CD4-positive, alpha-beta T cell treated with Interleukin-17A for 4 hours (primary cell): ENCODE measurements at regions not wholly inside any gene's neighbourhood (a gene's known extent, or its start where the extent isn't known, plus 50 kb on each side); places are given as distances from the start of the nearest gene placed in this dataset.

Experiments
- DNase-seq: peaks from one replicate; pipeline ENCODE4 v3.0.0-alpha.2; 2020; ENCODE audit warnings: mixed read lengths

GRCh38 chr4:67220861-67221260, 324.4 kb downstream of the CENPC start:
- no peak for DNase-seq

- DNase-seq = no peak
These were observed 326.4 kb downstream of the CENPC start for GRCh38 chr4:67218883-67219282.

- no peak for DNase-seq
These were observed 337.3 kb downstream of the CENPC start for GRCh38 chr4:67207941-67208441.

GRCh38 chr4:67204441-67204840, 340.9 kb downstream of the CENPC start:
- DNase-seq = no peak

- no peak for DNase-seq
These were observed 344.0 kb downstream of the CENPC start for GRCh38 chr4:67201334-67201733.

GRCh38 chr4:67198727-67199126, 346.6 kb downstream of the CENPC start:
- DNase-seq = no peak

- DNase-seq = no peak
These were observed 377.5 kb downstream of the CENPC start for GRCh38 chr4:67167849-67168248.

- no peak for DNase-seq
These were observed 382.6 kb downstream of the CENPC start for GRCh38 chr4:67162690-67163089.

- DNase-seq = no peak
These were observed 384.0 kb downstream of the CENPC start for GRCh38 chr4:67161311-67161710.

GRCh38 chr4:67160394-67160793, 384.9 kb downstream of the CENPC start:
- DNase-seq = no peak

- no peak for DNase-seq
These were observed 386.6 kb downstream of the CENPC start for GRCh38 chr4:67158666-67159065.

- no peak for DNase-seq
These were observed 392.3 kb downstream of the CENPC start for GRCh38 chr4:67152976-67153375.

GRCh38 chr4:67151376-67152343, 393.6 kb downstream of the CENPC start:
- no peak for DNase-seq

- DNase-seq = no peak
These were observed 403.7 kb downstream of the CENPC start for GRCh38 chr4:67141586-67141985.

- no peak for DNase-seq
These were observed 410.7 kb downstream of the CENPC start for GRCh38 chr4:67134616-67135015.

- no peak for DNase-seq
These were observed 412.1 kb downstream of the CENPC start for GRCh38 chr4:67133162-67133561.

GRCh38 chr4:67131224-67131623, 414.1 kb downstream of the CENPC start:
- DNase-seq = no peak

GRCh38 chr4:67130411-67130810, 414.9 kb downstream of the CENPC start:
- no peak for DNase-seq

GRCh38 chr4:67126570-67126969, 418.7 kb downstream of the CENPC start:
- no peak for DNase-seq

- no peak for DNase-seq
These were observed 419.4 kb downstream of the CENPC start for GRCh38 chr4:67125636-67126514.

GRCh38 chr4:67124716-67125115, 420.6 kb downstream of the CENPC start:
- no peak for DNase-seq

GRCh38 chr4:67122029-67122428, 423.3 kb downstream of the CENPC start:
- DNase-seq = no peak

- DNase-seq = no peak
These were observed 424.9 kb downstream of the CENPC start for GRCh38 chr4:67120369-67120768.

- DNase-seq = no peak
These were observed 436.0 kb downstream of the CENPC start for GRCh38 chr4:67109276-67109675.
